GM12891 (cell line): ENCODE measurements at regions not wholly inside any gene's neighbourhood (a gene's known extent, or its start where the extent isn't known, plus 50 kb on each side); places are given as distances from the start of the nearest gene placed in this dataset.

Source experiments
- POLR2A ChIP-seq: IDR thresholded peaks from 2 replicates; pipeline ENCODE4 v1.6.1; 2011; ENCODE audit warnings: low read depth, low read length, control low read depth
- POLR2AphosphoS5 ChIP-seq: IDR thresholded peaks from 2 replicates; pipeline ENCODE4 v1.6.1; 2011; ENCODE audit warnings: low read depth, low read length, control low read depth
- TAF1 ChIP-seq: IDR thresholded peaks from 2 replicates; pipeline ENCODE4 v1.6.1; 2011; ENCODE audit warnings: low read depth, low read length, control low read depth

DNA sequence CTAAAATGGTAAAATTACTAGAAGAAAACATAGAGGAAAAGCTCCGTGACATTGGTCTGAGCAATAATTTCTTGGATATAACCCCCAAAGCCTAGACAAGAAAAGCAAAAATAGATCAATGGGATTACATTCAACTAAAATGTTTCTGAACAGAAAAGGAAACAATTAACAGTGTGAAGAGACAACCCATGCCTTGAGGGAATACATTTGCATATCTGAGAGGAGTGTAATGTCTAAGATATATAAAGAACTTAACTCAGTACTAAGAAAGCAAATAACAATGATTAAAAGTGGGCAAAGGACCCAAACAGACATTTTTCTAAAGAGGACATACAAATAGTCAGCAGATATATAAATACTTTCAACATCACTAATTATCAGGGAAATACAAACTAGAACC is 206.2 kb downstream of the VAPA start:
- TF ChIP-seq POLR2A (no peak), POLR2AphosphoS5 (no peak), TAF1 (no peak)
